DMS79 treated with DMSO at 0.1 percent for 48 hours (cell line): ENCODE measurements at regions not wholly inside any gene's neighbourhood (a gene's known extent, or its start where the extent isn't known, plus 50 kb on each side); places are given as distances from the start of the nearest gene placed in this dataset.
"Not testable (repeated sequence)": the region's sequence is repeated elsewhere in the genome, so short reads cannot be mapped to it uniquely, and the experiment has no call there.

Experiments used
- DNase-seq: peaks from one replicate; lab custom pipeline; 2025; lab: John Stamatoyannopoulos, UW

- no peak for DNase-seq
Measured at GRCh38 chr5:172528440-172528839, 74.1 kb upstream of the SH3PXD2B start.

- no peak for DNase-seq
Measured at GRCh38 chr5:172527559-172527958, 73.2 kb upstream of the SH3PXD2B start.

- DNase-seq: no peak
Measured at GRCh38 chr5:172525996-172526360, 71.7 kb upstream of the SH3PXD2B start.

DNA sequence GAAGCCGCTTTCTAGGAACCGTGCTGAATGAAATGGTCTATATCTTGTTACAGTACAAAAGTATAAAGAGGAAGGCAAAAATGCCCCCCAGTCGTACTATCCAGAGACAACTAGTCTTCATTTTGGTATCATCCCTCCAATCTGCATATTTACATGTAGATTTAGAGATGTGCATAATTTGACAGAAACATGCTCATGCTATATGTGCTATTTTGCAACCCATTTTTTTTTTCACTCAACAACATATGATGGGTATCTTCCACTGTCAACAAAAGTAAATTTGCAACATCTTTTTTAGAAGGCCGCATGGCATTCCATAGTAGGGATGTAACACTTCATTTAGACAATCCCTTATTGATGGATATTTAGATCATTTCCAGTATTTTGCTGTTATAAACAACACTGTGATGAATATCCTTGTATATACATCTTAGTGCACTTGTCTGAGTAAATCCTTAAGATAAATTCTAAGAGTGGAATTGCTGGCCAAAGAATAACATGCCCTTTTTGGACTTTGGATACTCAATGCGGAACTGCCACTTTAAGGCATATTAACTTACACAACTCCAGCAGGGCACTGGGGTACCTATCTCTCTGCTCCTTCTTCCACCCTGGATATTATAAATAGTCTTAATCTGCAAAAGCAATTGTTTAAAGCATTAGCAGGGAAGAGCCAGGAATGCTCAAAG, 71.1 kb upstream of the SH3PXD2B start:
- no peak for DNase-seq

- DNase-seq: no peak
Measured at GRCh38 chr5:172524573-172525021, 70.3 kb upstream of the SH3PXD2B start.

GRCh38 chr5:172523146-172523745, 68.9 kb upstream of the SH3PXD2B start:
- DNase-seq: no peak

- DNase-seq: no peak
Measured at GRCh38 chr5:172521338-172521932, 67.1 kb upstream of the SH3PXD2B start.

DNA sequence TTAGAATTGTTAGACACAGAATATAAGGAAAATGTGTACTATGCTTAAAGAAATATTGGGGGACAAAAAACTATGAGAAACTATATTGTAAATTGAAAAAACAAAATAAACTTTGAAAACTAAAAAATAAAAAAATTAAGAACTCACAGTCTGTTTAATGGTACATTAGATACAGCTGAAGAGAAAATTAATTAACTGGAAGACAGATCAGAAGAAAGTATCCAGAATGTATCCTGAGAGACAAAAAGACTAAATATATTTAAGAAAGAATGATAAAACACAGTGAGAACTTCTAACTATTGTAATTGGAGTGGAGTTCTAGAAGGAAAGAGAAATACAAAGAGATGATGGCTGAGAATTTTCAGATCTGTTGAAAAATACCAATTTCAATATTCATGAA, 57.6 kb upstream of the SH3PXD2B start:
- no peak for DNase-seq

- DNase-seq: no peak
Measured at GRCh38 chr5:172509405-172509781, 55.1 kb upstream of the SH3PXD2B start.

GRCh38 chr5:172508471-172509404, 54.4 kb upstream of the SH3PXD2B start:
- DNase-seq: no peak

GRCh38 chr5:172507485-172507884, 53.2 kb upstream of the SH3PXD2B start:
- not testable (repeated sequence) for DNase-seq

GRCh38 chr5:172506921-172507320, 52.6 kb upstream of the SH3PXD2B start:
- DNase-seq: no peak

DNA sequence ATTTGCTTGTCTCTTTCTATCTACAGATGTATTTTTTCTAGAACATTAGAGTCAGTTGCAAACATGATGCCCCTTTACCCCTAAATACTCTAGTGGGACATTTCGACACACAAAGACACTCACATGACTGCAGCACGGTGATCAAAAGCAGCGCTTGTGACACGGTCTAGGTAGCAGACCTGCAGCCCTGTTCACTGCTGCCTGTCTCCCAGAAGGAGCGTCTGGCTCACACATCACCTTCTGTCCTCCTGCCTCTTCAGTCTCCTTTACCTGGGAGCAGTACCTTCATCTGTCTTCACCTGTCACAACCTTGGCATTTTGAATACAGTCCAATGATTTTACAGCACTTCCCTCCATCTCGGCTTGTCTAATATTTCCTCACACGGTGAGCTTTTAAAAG, 51.9 kb upstream of the SH3PXD2B start:
- peak; percentile 7 for DNase-seq

DNA sequence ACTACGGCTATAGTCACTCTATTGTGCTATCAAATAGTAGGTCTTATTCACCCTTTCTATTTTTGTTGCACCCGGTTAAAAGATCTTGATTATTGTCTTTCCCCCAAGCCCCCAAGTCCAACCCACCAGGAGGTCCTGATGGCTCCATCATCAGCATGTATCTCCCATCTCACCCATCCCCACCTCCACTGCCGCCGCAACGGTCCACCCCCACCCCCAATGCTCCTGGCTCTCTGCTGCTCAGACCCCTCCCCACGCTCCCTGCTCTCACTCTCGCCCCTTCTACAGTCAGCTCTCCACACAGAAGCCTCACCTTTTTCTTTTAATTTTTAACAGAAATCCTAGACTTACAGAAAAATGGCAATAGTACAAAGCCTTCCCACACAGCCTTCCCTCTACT, 51.5 kb upstream of the SH3PXD2B start:
- no peak for DNase-seq

GRCh38 chr5:172505403-172505759, 51.1 kb upstream of the SH3PXD2B start:
- DNase-seq: no peak

DNA sequence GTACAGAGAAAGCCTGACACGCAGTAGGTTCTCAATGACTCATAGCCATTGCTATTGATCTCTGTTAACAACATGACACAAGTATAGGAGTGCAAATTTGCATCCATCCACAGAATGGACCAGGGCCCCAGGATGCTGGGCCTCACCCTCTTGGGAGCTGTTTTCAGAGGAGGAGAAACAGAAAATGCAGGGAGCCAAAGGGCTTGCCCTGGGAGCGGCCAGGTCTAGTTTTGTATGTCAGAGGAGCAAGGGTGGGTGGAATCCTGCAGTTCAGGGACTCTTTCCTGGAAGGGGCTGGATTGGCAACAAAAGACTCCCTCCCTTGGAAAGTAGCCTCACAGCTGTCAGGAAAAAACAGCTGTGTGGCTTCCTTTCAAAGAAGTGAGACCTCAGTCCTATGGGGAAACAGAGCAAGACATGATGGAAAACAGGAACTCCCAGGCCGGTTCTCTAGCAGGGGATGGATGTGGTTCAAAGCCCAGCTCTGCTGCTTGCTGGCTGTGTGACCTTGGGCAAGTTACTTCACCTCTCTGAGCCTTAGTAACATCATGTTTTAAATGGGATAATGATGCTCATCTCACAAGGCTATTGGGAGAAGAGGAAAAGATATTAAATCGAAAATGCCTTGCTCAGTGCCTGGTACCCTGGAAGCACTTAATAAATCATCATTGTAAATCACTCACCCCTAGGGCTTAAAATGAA, 50.5 kb upstream of the SH3PXD2B start:
- DNase-seq: no peak

GRCh38 chr5:172503925-172504700, 49.8 kb upstream of the SH3PXD2B start:
- no peak for DNase-seq
